PC-3 (cell line): ENCODE measurements at regions not wholly inside any gene's neighbourhood (a gene's known extent, or its start where the extent isn't known, plus 50 kb on each side); places are given as distances from the start of the nearest gene placed in this dataset.

Source experiments
- ATAC-seq: fragments of 200-7000 bp; cut with Tn5 transposase; 2 replicates; pipeline ENCODE4 v1.9.1; 2020; ENCODE audit warnings: mild to moderate bottlenecking, moderate library complexity
- BruUV-seq: library from RNA; stranded (reverse); fragments of 400-500 nt; replicated peaks from 2 replicates; lab custom pipeline; 2021; lab: Mats Ljungman, UMichigan
- CTCF ChIA-PET: fragments of 300-600 bp; sonication (Branson Sonifier 250); formaldehyde crosslinking; loops from one replicate; lab custom pipeline; 2022; ENCODE audit warnings: antibody characterized with exemption; lab: Charles Lee
- POLR2A ChIA-PET: fragments of 300-600 bp; sonication (Branson Sonifier 250); formaldehyde crosslinking; loops from one replicate; lab custom pipeline; 2022; ENCODE audit warnings: antibody characterized with exemption; ENCODE audit not compliant: unreplicated experiment; lab: Charles Lee
- DNase-seq: peaks from one replicate; pipeline ENCODE4 v3.0.0-alpha.2; 2015
- H2AFZ ChIP-seq: fragments of 300-600 bp; sonication (generic); 2 replicates; pipeline ENCODE4 v1.6.0; 2016; ENCODE audit warnings: antibody characterized with exemption, low read length
- H3F3A ChIP-seq: fragments of 300-600 bp; sonication (generic); one replicate; pipeline ENCODE4 v1.6.0; 2017; ENCODE audit warnings: antibody characterized with exemption, low read length, control low read depth, mild to moderate bottlenecking; ENCODE audit not compliant: unreplicated experiment
- H3K27ac ChIP-seq: fragments of 300-600 bp; sonication (generic); 2 replicates; pipeline ENCODE4 v1.5.1; 2016; ENCODE audit warnings: mild to moderate bottlenecking, low read length
- H3K27me3 ChIP-seq: fragments of 300-600 bp; sonication (generic); 2 replicates; pipeline ENCODE4 v1.6.1; 2016; ENCODE audit warnings: low read length, mixed read lengths
- H3K36me3 ChIP-seq: fragments of 300-600 bp; sonication (generic); 2 replicates; pipeline ENCODE4 v1.6.1; 2016; ENCODE audit warnings: low read depth, mixed run types, low read length, mixed read lengths
- H3K4me1 ChIP-seq: fragments of 300-600 bp; sonication (generic); 2 replicates; pipeline ENCODE4 v1.5.1; 2016; ENCODE audit warnings: low read length; ENCODE audit not compliant: insufficient read depth
- H3K4me2 ChIP-seq: fragments of 300-600 bp; sonication (generic); 2 replicates; pipeline ENCODE4 v1.6.0; 2016; ENCODE audit warnings: low read length
- H3K4me3 ChIP-seq: fragments of 300-600 bp; sonication (generic); 2 replicates; pipeline ENCODE4 v1.5.1; 2016; ENCODE audit warnings: mild to moderate bottlenecking, low read length, mixed read lengths
- H3K79me2 ChIP-seq: fragments of 300-600 bp; sonication (generic); 2 replicates; pipeline ENCODE4 v1.6.1; 2017; ENCODE audit warnings: low read length, mixed read lengths
- H3K9ac ChIP-seq: fragments of 300-600 bp; sonication (generic); 2 replicates; pipeline ENCODE4 v1.6.0; 2016; ENCODE audit warnings: mild to moderate bottlenecking, low read length
- H3K9me2 ChIP-seq: fragments of 300-600 bp; sonication (generic); replicated peaks from 2 replicates; pipeline ENCODE4 v1.6.1; 2016; ENCODE audit warnings: mixed run types, low read length, mixed read lengths
- H3K9me3 ChIP-seq: fragments of 300-600 bp; sonication (generic); 2 replicates; pipeline ENCODE4 v1.6.1; 2016; ENCODE audit warnings: low read length, mixed read lengths
- H4K20me1 ChIP-seq: fragments of 300-600 bp; sonication (generic); 2 replicates; pipeline ENCODE4 v1.6.1; 2016; ENCODE audit warnings: low read length, mixed read lengths
- CTCF ChIP-seq: fragments of 300-600 bp; sonication (generic); conservative IDR thresholded peaks from 2 replicates; pipeline ENCODE4 v1.5.1; 2017; ENCODE audit warnings: antibody characterized with exemption, low read depth, mild to moderate bottlenecking, low read length
- EZH2 ChIP-seq: fragments of 300-600 bp; sonication (generic); IDR thresholded peaks from one replicate; pipeline ENCODE4 v1.6.1; 2017; ENCODE audit warnings: antibody characterized with exemption, mild to moderate bottlenecking, low read length; ENCODE audit not compliant: unreplicated experiment
- EZH2phosphoT487 ChIP-seq: fragments of 300-600 bp; sonication (generic); IDR thresholded peaks from 2 replicates; pipeline ENCODE4 v1.6.1; 2018; ENCODE audit warnings: mild to moderate bottlenecking, antibody characterized with exemption, low read length, borderline replicate concordance
- intact Hi-C: fragments of 100-400 bp; cut with micrococcal nuclease; formaldehyde crosslinking; loops from 2 replicates; pipeline ENCODE4 v1.9.0; 2023

DNA sequence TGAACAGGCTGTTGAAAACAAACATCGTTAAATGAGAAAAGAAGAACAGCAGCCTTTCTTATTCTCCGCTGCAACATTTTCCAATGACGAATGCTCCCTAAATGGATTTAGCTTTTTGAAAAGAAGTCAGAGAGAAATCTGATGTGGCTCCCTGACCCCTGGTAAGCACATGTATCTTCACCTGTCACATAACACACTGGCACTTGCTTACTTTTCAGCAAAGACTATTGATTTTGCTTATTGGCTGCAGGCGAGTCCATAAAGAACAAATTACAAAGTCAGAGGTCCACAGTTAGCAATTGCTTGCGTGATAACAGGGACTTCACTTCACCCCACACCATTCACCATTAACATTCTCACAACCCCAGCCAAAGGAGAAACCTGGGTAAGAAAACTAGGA, 362.8 kb downstream of the GPATCH2 start:
- Histone ChIP-seq H3K4me2 (no peak overlapping the region), H3F3A (no peaks in the 10 kb centered on the region), H3K27me3 (no peaks in the 10 kb centered on the region), H3K36me3 (no peaks in the 10 kb centered on the region), H3K9me3 (no peaks in the 10 kb centered on the region), H4K20me1 (no peaks in the 10 kb centered on the region), H3K9me2 (no peaks in the 10 kb centered on the region), H3K4me3 (no peak overlapping the region), H3K4me1 (no peaks in the 10 kb centered on the region), H2AFZ (no peak overlapping the region), H3K27ac (no peak overlapping the region), H3K9ac (no peak overlapping the region), H3K79me2 (no peaks in the 10 kb centered on the region)
- TF ChIP-seq CTCF (no peak), EZH2 (no peak), EZH2phosphoT487 (no peak)
- intact Hi-C loops = no loop called here
- BruUV-seq = no TSS peak
- CTCF ChIA-PET = no interaction called here
- DNase-seq (no peak), ATAC-seq (no peak)
- POLR2A ChIA-PET = no interaction called here

DNA sequence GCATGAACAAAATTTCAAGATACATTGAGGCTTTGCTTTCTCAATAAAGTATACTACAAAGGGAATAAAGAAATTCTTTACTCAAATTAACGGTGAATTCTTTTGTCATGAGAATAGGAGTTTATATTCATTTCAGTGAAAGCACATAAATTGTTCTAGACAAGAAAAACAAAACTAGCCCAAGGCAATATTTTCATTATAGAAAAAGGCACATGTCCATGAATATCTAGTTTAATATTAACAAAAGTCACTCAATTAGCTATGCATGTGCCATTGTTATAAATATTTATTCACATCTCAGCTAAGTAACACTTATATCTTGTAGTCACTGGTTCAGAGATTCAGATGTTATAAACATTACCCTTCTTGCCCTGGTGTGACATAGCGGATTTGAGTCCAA, 369.3 kb downstream of the GPATCH2 start:
- H3K4me1 ChIP-seq = no peaks in the 10 kb centered on the region
- H3K4me3 ChIP-seq = no peak overlapping the region
- H3K9ac ChIP-seq = no peak overlapping the region
- no peak for DNase-seq
- TF ChIP-seq CTCF (no peak), EZH2phosphoT487 (no peak), EZH2 (no peak)
- H3K79me2 ChIP-seq = no peaks in the 10 kb centered on the region
- ChIA-PET CTCF (no interaction called here), POLR2A (no interaction called here)
- no peaks in the 10 kb centered on the region for H3K9me2 ChIP-seq
- BruUV-seq = no TSS peak
- no peak overlapping the region for H3K27ac ChIP-seq
- no peak overlapping the region for H3K4me2 ChIP-seq
- no peak for ATAC-seq
- H3K9me3 ChIP-seq = no peaks in the 10 kb centered on the region
- no peak overlapping the region for H2AFZ ChIP-seq
- no peaks in the 10 kb centered on the region for H3K27me3 ChIP-seq
- no peaks in the 10 kb centered on the region for H4K20me1 ChIP-seq
- no peaks in the 10 kb centered on the region for H3K36me3 ChIP-seq
- intact Hi-C loops = no loop called here
- no peaks in the 10 kb centered on the region for H3F3A ChIP-seq

DNA sequence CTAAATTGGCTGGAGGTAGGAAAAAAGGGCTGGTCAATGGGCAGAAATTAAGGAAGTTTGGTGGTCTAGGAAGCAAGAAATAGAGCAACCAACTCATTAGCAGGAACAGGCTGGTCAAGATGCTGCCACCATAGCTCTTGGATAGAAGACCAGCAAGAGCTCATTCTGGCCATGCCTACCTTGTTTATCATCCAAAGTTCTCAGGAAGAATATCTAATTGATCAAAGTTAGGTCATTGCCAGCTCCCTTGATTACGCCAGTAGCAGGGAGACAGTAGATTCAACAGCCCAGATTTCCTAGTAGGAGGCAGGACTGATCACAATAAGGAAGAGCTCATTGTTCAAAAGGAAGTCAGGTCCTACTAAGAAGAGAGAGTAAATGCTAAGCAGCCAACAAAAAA, 370.2 kb downstream of the GPATCH2 start:
- Histone ChIP-seq H3K36me3 (no peaks in the 10 kb centered on the region), H3K27ac (no peak overlapping the region), H3K9me3 (no peaks in the 10 kb centered on the region), H3K27me3 (no peaks in the 10 kb centered on the region), H3K4me1 (no peaks in the 10 kb centered on the region), H3K9ac (no peak overlapping the region), H3K79me2 (no peaks in the 10 kb centered on the region), H3K4me3 (no peak overlapping the region), H2AFZ (no peak overlapping the region), H4K20me1 (no peaks in the 10 kb centered on the region), H3K4me2 (no peak overlapping the region), H3K9me2 (no peaks in the 10 kb centered on the region), H3F3A (no peaks in the 10 kb centered on the region)
- intact Hi-C loops = no loop called here
- ChIA-PET POLR2A (no interaction called here), CTCF (no interaction called here)
- ATAC-seq (no peak), DNase-seq (no peak)
- BruUV-seq = no TSS peak
- TF ChIP-seq EZH2 (no peak), EZH2phosphoT487 (no peak), CTCF (no peak)
